Esophagus squamous epithelium (tissue), 5 donors: ENCODE measurements at regions not wholly inside any gene's neighbourhood (a gene's known extent, or its start where the extent isn't known, plus 50 kb on each side); places are given as distances from the start of the nearest gene placed in this dataset.

Experiments used
- DNase-seq: peaks from one replicate; lab custom pipeline; 2025; lab: John Stamatoyannopoulos, UW
- H3K27ac ChIP-seq, 4 donors: fragments of 200-600 bp; sonication (generic); one replicate each; pipeline ENCODE4 v1.5.1; 2016 to 2019; ENCODE audit warnings: mild to moderate bottlenecking in 1 of 4
- H3K27me3 ChIP-seq, 4 donors: fragments of 200-600 bp; sonication (generic); 1 replicate in 3 of 4; 2 replicates in 1 of 4; pipeline versions ENCODE4 v1.5.1 to v1.6.0; 2017 to 2021; ENCODE audit warnings: antibody characterized with exemption in 1 of 4
- H3K36me3 ChIP-seq, 3 donors: fragments of 200-600 bp; sonication (generic); one replicate each; pipeline ENCODE4 v1.5.1; 2016 to 2019
- H3K4me1 ChIP-seq, 3 donors: fragments of 200-600 bp; sonication (generic); one replicate each; pipeline ENCODE4 v1.5.1; 2017 to 2019
- H3K4me3 ChIP-seq, 4 donors: fragments of 200-600 bp; sonication (generic); 1 replicate in 3 of 4; 2 replicates in 1 of 4; pipeline ENCODE4 v1.5.1; 2016 to 2019; ENCODE audit warnings: mild to moderate bottlenecking in 2 of 4, moderate library complexity in 1 of 4
- H3K9me3 ChIP-seq, 3 donors: fragments of 200-600 bp; sonication (generic); one replicate each; pipeline ENCODE4 v1.5.1; 2016 to 2019
- POLR2A ChIP-seq, 4 donors: fragments of 450-650 bp; IDR thresholded peaks; one replicate each; pipeline ENCODE4 v1.6.1; 2017; ENCODE audit warnings: antibody characterized with exemption in 4 of 4, mild to moderate bottlenecking in 4 of 4, moderate library complexity in 3 of 4
- WGBS, 2 donors: methylation state at CpG; one replicate each; pipeline ENCODE4 v1.1.5; 2018; 5-methylcytosine and 5-hydroxymethylcytosine counted together
- intact Hi-C: fragments of 100-400 bp; cut with DNase I; formaldehyde crosslinking; loops from one replicate; pipeline ENCODE4 v1.15.0; 2022
- TF ChIP-seq, protein P1 (sequence below), 6 experiments: fragments of 450-650 bp in 4 of 6; fragments of 200-600 bp in 2 of 6; sonication (generic) in 2 of 6; IDR thresholded peaks; one replicate each; pipeline ENCODE4 v1.5.1; 2016 to 2019; ENCODE audit warnings: antibody characterized with exemption in 6 of 6, mild to moderate bottlenecking in 4 of 6, moderate library complexity in 4 of 6
- donor health status: DM: yes; HTN: yes; CAD: no.

DNA sequence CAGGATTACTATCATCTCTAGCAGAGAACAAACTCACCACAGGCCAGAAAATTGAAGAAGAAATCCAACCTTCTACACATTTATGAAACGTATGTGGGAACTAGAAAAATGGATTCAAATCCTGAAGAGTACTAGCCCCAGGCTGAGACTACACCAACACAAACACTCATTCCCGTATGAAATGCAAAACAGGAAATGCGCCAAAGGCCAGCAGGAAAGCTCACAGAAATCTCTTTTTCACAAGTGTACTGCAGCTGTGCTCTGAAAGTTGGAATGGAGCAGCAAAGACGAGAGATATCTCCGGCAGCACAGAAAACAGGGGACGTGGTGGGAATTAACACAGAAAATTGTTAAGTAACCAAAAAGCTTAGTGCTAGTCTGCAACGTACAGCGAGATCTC lies 913.5 kb downstream of the TDRD15 start:
- TF ChIP-seq, protein P1, sequence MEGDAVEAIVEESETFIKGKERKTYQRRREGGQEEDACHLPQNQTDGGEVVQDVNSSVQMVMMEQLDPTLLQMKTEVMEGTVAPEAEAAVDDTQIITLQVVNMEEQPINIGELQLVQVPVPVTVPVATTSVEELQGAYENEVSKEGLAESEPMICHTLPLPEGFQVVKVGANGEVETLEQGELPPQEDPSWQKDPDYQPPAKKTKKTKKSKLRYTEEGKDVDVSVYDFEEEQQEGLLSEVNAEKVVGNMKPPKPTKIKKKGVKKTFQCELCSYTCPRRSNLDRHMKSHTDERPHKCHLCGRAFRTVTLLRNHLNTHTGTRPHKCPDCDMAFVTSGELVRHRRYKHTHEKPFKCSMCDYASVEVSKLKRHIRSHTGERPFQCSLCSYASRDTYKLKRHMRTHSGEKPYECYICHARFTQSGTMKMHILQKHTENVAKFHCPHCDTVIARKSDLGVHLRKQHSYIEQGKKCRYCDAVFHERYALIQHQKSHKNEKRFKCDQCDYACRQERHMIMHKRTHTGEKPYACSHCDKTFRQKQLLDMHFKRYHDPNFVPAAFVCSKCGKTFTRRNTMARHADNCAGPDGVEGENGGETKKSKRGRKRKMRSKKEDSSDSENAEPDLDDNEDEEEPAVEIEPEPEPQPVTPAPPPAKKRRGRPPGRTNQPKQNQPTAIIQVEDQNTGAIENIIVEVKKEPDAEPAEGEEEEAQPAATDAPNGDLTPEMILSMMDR (IDR thresholded peaks at IDR 0.05) = no peak
- TF ChIP-seq POLR2A (IDR thresholded peaks at IDR 0.05) = no peak
- DNase-seq = no peak
- Histone ChIP-seq H3K4me1 (no peaks in the 10 kb centered on the region), H3K36me3 (no peaks in the 10 kb centered on the region), H3K27me3 (no peaks in the 10 kb centered on the region), H3K27ac (no peak overlapping the region), H3K9me3 (no peaks in the 10 kb centered on the region), H3K4me3 (no peak overlapping the region)
- WGBS, 2 donors = 44 to 54% methylated on average over 8 of the region's 8 CpGs
- intact Hi-C loops = no loop called here

DNA sequence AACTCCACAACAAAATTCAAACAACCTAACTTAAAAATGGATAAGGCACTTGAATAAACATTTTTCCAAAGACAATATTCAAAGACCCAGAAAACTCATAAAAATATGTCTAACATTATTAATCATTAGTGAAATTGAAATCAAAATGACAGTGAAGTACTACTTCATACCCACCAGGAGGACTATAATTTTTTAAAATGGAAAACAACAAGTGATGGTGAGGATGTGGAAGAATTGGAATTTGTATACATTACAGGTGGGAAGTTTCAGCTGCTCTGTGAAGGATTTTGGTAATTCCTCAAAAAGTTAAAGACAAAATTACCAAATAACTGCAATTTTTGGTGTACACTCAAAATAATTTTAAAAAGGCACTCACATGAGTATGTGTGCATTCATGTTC lies 920.0 kb downstream of the TDRD15 start:
- H3K4me1 ChIP-seq = no peaks in the 10 kb centered on the region
- no peaks in the 10 kb centered on the region for H3K27me3 ChIP-seq
- no peaks in the 10 kb centered on the region for H3K9me3 ChIP-seq
- H3K36me3 ChIP-seq = no peaks in the 10 kb centered on the region
- no peak overlapping the region for H3K4me3 ChIP-seq
- TF ChIP-seq POLR2A (IDR thresholded peaks at IDR 0.05) = no peak
- TF ChIP-seq, protein P1 (IDR thresholded peaks at IDR 0.05) = no peak
- DNase-seq = no peak
- no peak overlapping the region for H3K27ac ChIP-seq
- intact Hi-C loops = no loop called here

- no peak for DNase-seq
- intact Hi-C loops = no loop called here
Observed at GRCh38 chr2:22055784-22056620, 932.2 kb downstream of the TDRD15 start.

DNA sequence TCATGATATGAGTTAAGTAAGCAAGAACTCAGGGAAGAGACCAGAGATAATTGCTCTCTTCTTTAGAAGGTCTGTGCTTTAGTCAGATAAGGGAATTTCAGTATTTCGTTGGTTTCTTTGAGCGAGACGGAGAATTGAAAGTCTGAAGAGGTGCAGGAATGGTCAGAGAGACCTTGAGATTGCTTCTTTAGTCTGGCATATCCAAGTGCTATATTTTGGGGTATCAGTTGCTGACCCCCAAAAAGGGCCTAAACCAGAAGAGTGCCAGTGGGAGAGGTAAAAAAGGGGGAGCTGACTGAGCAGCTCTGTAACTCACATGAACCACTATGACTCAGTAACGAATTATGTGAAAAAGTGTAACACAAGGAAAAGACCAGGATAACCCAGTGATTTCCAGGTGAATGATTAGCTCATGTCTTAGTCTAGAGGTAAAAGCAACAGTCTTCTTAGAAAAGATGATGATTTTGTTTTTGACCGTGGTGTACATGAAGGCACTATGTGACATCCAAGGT lies 932.9 kb downstream of the TDRD15 start:
- Histone ChIP-seq H3K9me3 (no peaks in the 10 kb centered on the region), H3K4me3 (no peak overlapping the region), H3K36me3 (no peaks in the 10 kb centered on the region), H3K27me3 (no peaks in the 10 kb centered on the region), H3K4me1 (no peaks in the 10 kb centered on the region), H3K27ac (no peak overlapping the region)
- intact Hi-C loops = no loop called here
- TF ChIP-seq POLR2A (IDR thresholded peaks at IDR 0.05) = no peak
- TF ChIP-seq, protein P1 (IDR thresholded peaks at IDR 0.05) = no peak
- DNase-seq = no peak
- 78 to 86% methylated on average over 4 to 5 of the region's 5 CpGs for WGBS, 2 donors

More at GRCh38 chr2:22055784-22056620, 932.2 kb downstream of the TDRD15 start:
- Histone ChIP-seq H3K36me3 (no peaks in the 10 kb centered on the region), H3K27ac (no peak overlapping the region), H3K27me3 (no peaks in the 10 kb centered on the region), H3K9me3 (no peaks in the 10 kb centered on the region), H3K4me1 (no peaks in the 10 kb centered on the region), H3K4me3 (no peak overlapping the region)
- WGBS, 2 donors = 73 to 81% methylated on average over 4 of the region's 4 CpGs
- TF ChIP-seq POLR2A (IDR thresholded peaks at IDR 0.05) = no peak
- TF ChIP-seq, protein P1 (IDR thresholded peaks at IDR 0.05) = no peak

- no peaks in the 10 kb centered on the region for H3K27me3 ChIP-seq
- WGBS, 2 donors = 83 to 85% methylated on average over 4 of the region's 4 CpGs
- no peaks in the 10 kb centered on the region for H3K36me3 ChIP-seq
- H3K27ac ChIP-seq = no peak overlapping the region
- no peaks in the 10 kb centered on the region for H3K9me3 ChIP-seq
- intact Hi-C loops = no loop called here
- DNase-seq = no peak
- TF ChIP-seq, protein P1 (IDR thresholded peaks at IDR 0.05) = no peak
- TF ChIP-seq POLR2A (IDR thresholded peaks at IDR 0.05) = no peak
- H3K4me1 ChIP-seq = no peaks in the 10 kb centered on the region
- no peak overlapping the region for H3K4me3 ChIP-seq
Observed at GRCh38 chr2:22062679-22063078, 938.9 kb downstream of the TDRD15 start.
